K562 (cell line): ENCODE measurements at regions not wholly inside any gene's neighbourhood (a gene's known extent, or its start where the extent isn't known, plus 50 kb on each side); places are given as distances from the start of the nearest gene placed in this dataset.

Experiments used
- ATAC-seq: fragments of 200-7000 bp; cut with Tn5 transposase; 3 replicates; pipeline ENCODE4 v1.9.1; 2020; ENCODE audit warnings: moderate library complexity
- BruUV-seq: library from RNA; stranded (reverse); fragments of 400-500 nt; replicated peaks from 2 replicates; lab custom pipeline; 2021; lab: Mats Ljungman, UMichigan
- CTCF ChIA-PET: fragments of 300-600 bp; formaldehyde crosslinking; extraction: SDS; loops from one replicate; lab custom pipeline; 2021; ENCODE audit warnings: low intra/inter-chr PET ratio; lab: Yijun Ruan, JAX
- POLR2A ChIA-PET: fragments of 300-600, 350-650 bp; sonication (Branson Sonifier 250); formaldehyde crosslinking; extraction: SDS; loops from one replicate; lab custom pipeline; 2021; ENCODE audit warnings: antibody characterized with exemption, inconsistent platforms; lab: Yijun Ruan, JAX
- DNase-seq, 4 experiments: peaks; one replicate each; pipeline versions ENCODE4 v3.0.0 to v3.0.0-alpha.2; 2011 to 2018; ENCODE audit warnings: low spot score in 3 of 4, mixed read lengths in 3 of 4; ENCODE audit errors: extremely low read depth in 1 of 4
- FAIRE-seq: peaks from 2 replicates; lab custom pipeline; 2011; peaks lifted over from hg19 to GRCh38; lab: Jason Lieb, UNC
- H2AFZ ChIP-seq: 2 replicates; pipeline ENCODE4 v1.6.0; 2011; ENCODE audit warnings: low read depth, low read length, control low read depth, inconsistent platforms
- H3K27ac ChIP-seq: fragments of 200-600 bp; 3 replicates; pipeline ENCODE4 v1.8.0; 2011; ENCODE audit warnings: low read depth, mild to moderate bottlenecking, control low read depth, inconsistent platforms, low read length, moderate library complexity, mixed read lengths; ENCODE audit errors: extremely low read depth
- H3K27me3 ChIP-seq, 2 experiments: fragments of 300-600 bp in 1 of 2; 2 replicates in 1 of 2; 3 replicates in 1 of 2; pipeline versions ENCODE4 v1.6.0 to v1.8.0; 2011; ENCODE audit warnings: inconsistent platforms in 2 of 2, low read length in 2 of 2, mild to moderate bottlenecking in 1 of 2, mixed read lengths in 1 of 2, moderate library complexity in 1 of 2; ENCODE audit not compliant: control insufficient read depth in 2 of 2, insufficient read depth in 2 of 2
- H3K36me3 ChIP-seq: fragments of 300-600 bp; 3 replicates; pipeline ENCODE4 v1.8.0; 2011; ENCODE audit warnings: mild to moderate bottlenecking, low read length, inconsistent platforms; ENCODE audit not compliant: control insufficient read depth, insufficient read depth
- H3K4me1 ChIP-seq, 2 experiments: fragments of 200-600 bp in 1 of 2; replicated peaks in 1 of 2; 2 replicates in 1 of 2; 3 replicates in 1 of 2; pipeline versions ENCODE4 v1.5.1 to v1.8.0; 2011; ENCODE audit warnings: inconsistent platforms in 2 of 2, low read length in 2 of 2, mild to moderate bottlenecking in 1 of 2, mixed read lengths in 1 of 2, moderate library complexity in 1 of 2; ENCODE audit not compliant: control insufficient read depth in 2 of 2, insufficient read depth in 2 of 2
- H3K4me2 ChIP-seq: 2 replicates; pipeline ENCODE4 v1.6.1; 2011; ENCODE audit warnings: low read length, control low read depth, inconsistent platforms, mixed read lengths; ENCODE audit not compliant: insufficient read depth
- H3K4me3 ChIP-seq: fragments of 200-600 bp; sonication (generic), shearing (Covaris generic); 2 replicates; pipeline ENCODE4 v1.5.1; 2016; ENCODE audit warnings: control low read depth, inconsistent platforms
- H3K79me2 ChIP-seq: fragments of 200-600 bp; 3 replicates; pipeline ENCODE4 v1.8.0; 2011; ENCODE audit warnings: low read length, inconsistent platforms; ENCODE audit not compliant: control insufficient read depth, insufficient read depth
- H3K9ac ChIP-seq, 2 experiments: 2 replicates each; pipeline versions ENCODE4 v1.6.0 to v1.6.1; 2011; ENCODE audit warnings: low read depth in 2 of 2, low read length in 2 of 2, control low read depth in 1 of 2, inconsistent platforms in 1 of 2, mild to moderate bottlenecking in 1 of 2, mixed read lengths in 1 of 2; ENCODE audit not compliant: insufficient read depth in 1 of 2
- H3K9me1 ChIP-seq: one replicate; pipeline ENCODE4 v1.6.0; 2011; ENCODE audit warnings: inconsistent platforms, mild to moderate bottlenecking, low read length, moderate library complexity; ENCODE audit not compliant: control insufficient read depth, insufficient read depth
- H3K9me3 ChIP-seq: replicated peaks from 2 replicates; pipeline ENCODE4 v1.5.1; 2011; ENCODE audit warnings: low read depth, low read length, inconsistent platforms; ENCODE audit not compliant: control insufficient read depth, insufficient read depth
- H4K20me1 ChIP-seq: replicated peaks from 2 replicates; pipeline ENCODE4 v1.6.1; 2011; ENCODE audit warnings: low read length, inconsistent platforms, mixed read lengths; ENCODE audit not compliant: control insufficient read depth, insufficient read depth
- BRD4 ChIP-seq: fragments of 200-600 bp; sonication (generic); IDR thresholded peaks from 2 replicates; pipeline ENCODE4 v1.6.1; 2017; ENCODE audit warnings: inconsistent platforms
- C11orf30 ChIP-seq: fragments of 450-650 bp; IDR thresholded peaks from 2 replicates; pipeline ENCODE4 v1.6.1; 2016; ENCODE audit warnings: low read depth, mild to moderate bottlenecking
- CCNT2 ChIP-seq: IDR thresholded peaks from 2 replicates; pipeline ENCODE4 v1.6.1; 2011; ENCODE audit warnings: borderline replicate concordance, low read depth, mild to moderate bottlenecking, moderate library complexity, mixed read lengths, low read length; ENCODE audit not compliant: insufficient read length; ENCODE audit errors: extremely low read depth
- ETV1 ChIP-seq: fragments of 450-650 bp; conservative IDR thresholded peaks from 2 replicates; pipeline ENCODE4 v1.6.1; 2016; ENCODE audit warnings: missing genetic modification characterization, control low read depth, low read depth, missing compliant biosample characterization
- PBX2 ChIP-seq, 2 experiments: IDR thresholded peaks in 1 of 2; conservative IDR thresholded peaks in 1 of 2; 2 replicates each; pipeline ENCODE4 v1.6.1; 2016; ENCODE audit warnings: low read depth in 2 of 2, mild to moderate bottlenecking in 1 of 2, missing compliant biosample characterization in 1 of 2, missing genetic modification characterization in 1 of 2, moderate library complexity in 1 of 2
- POLR2AphosphoS2 ChIP-seq: IDR thresholded peaks from 2 replicates; pipeline ENCODE4 v1.6.1; 2012; ENCODE audit warnings: low read length, improper control_type of control experiment
- RBM14 ChIP-seq: fragments of 200-400 bp; formaldehyde crosslinking; IDR thresholded peaks from 2 replicates; pipeline ENCODE4 v1.6.1; 2018; ENCODE audit warnings: low read depth, mild to moderate bottlenecking, low read length, moderate library complexity, borderline replicate concordance; ENCODE audit not compliant: insufficient read depth
- U2AF1 ChIP-seq: fragments of 200-400 bp; formaldehyde crosslinking; optimal IDR thresholded peaks from 2 replicates; pipeline ENCODE3; 2017; ENCODE audit warnings: mild to moderate bottlenecking, low read depth, low read length, moderate library complexity
- ZNF197 ChIP-seq: fragments of 200-800 bp; sonication (Bioruptor generic); IDR thresholded peaks from 2 replicates; pipeline ENCODE4 v1.6.1; 2016; ENCODE audit warnings: low read depth, missing genetic modification characterization, missing compliant biosample characterization
- WGBS: fragments of 100-300 bp; shearing (Covaris generic); methylation state at CpG from one replicate; pipeline ENCODE4 v1.1.6; 2016; ENCODE audit warnings: low coverage, mixed read lengths; ENCODE audit not compliant: insufficient coverage; ENCODE audit errors: missing lambda C conversion rate; 5-methylcytosine and 5-hydroxymethylcytosine counted together
- in situ Hi-C: fragments of 300-500 bp; cut with MboI; formaldehyde crosslinking; loops from 4 replicates; pipeline ENCODE4 v1.15.0; 2018; ENCODE audit warnings: inconsistent platforms, mixed read lengths
- intact Hi-C: fragments of 100-400 bp; cut with micrococcal nuclease; formaldehyde crosslinking; loops from 2 replicates; pipeline ENCODE4 v1.14.2; 2022
- TF ChIP-seq, protein P1 (sequence below), 2 experiments: IDR thresholded peaks; 2 replicates each; pipeline ENCODE4 v1.6.1; 2011; ENCODE audit warnings: borderline replicate concordance in 1 of 2, control low read depth in 1 of 2, low read depth in 1 of 2, low read length in 1 of 2, mild to moderate bottlenecking in 1 of 2, mixed read lengths in 1 of 2, moderate library complexity in 1 of 2; ENCODE audit not compliant: insufficient read depth in 1 of 2, insufficient read length in 1 of 2, poor library complexity in 1 of 2, severe bottlenecking in 1 of 2; ENCODE audit errors: extremely low read depth in 1 of 2

GRCh38 chr6:54014440-54014839 is 96.8 kb upstream of the MLIP start:
- no peak for ATAC-seq
- no peaks in the 10 kb centered on the region for H3K36me3 ChIP-seq
- intact Hi-C loops: no loop called here
- no peak overlapping the region for H2AFZ ChIP-seq
- no peaks in the 10 kb centered on the region for H3K79me2 ChIP-seq
- H4K20me1 ChIP-seq: no peaks in the 10 kb centered on the region
- CTCF ChIA-PET: no interaction called here
- POLR2A ChIA-PET: no interaction called here
- no peaks in the 10 kb centered on the region for H3K4me1 ChIP-seq
- FAIRE-seq: no peak
- no peaks in the 10 kb centered on the region for H3K9me3 ChIP-seq
- H3K4me2 ChIP-seq: no peak overlapping the region
- in situ Hi-C loops: no loop called here
- DNase-seq: no peak
- no TSS peak for BruUV-seq
- TF ChIP-seq PBX2 (CRISPR knock-in tag; IDR thresholded peaks at IDR 0.05; ENCODE audit: low read depth) (no peak), PBX2 (tag; conservative IDR thresholded peaks at IDR 0.05; ENCODE audit: low read depth) (no peak), U2AF1 (no peak), POLR2AphosphoS2 (no peak), C11orf30 (no peak), ZNF197 (CRISPR knock-in tag) (no peak), ETV1 (tag) (no peak), CCNT2 (no peak), BRD4 (no peak), RBM14 (no peak)
- TF ChIP-seq, protein P1, sequence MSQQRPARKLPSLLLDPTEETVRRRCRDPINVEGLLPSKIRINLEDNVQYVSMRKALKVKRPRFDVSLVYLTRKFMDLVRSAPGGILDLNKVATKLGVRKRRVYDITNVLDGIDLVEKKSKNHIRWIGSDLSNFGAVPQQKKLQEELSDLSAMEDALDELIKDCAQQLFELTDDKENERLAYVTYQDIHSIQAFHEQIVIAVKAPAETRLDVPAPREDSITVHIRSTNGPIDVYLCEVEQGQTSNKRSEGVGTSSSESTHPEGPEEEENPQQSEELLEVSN (IDR thresholded peaks at IDR 0.05; ENCODE audit: borderline replicate concordance in 1 of 2, extremely low read depth in 1 of 2, insufficient read depth in 1 of 2, insufficient read length in 1 of 2, low read depth in 1 of 2, low read length in 1 of 2, poor library complexity in 1 of 2, severe bottlenecking in 1 of 2): no peak
- WGBS: 0% methylated on average over 8 of the region's 8 CpGs
- no peaks in the 10 kb centered on the region for H3K27me3 ChIP-seq
- H3K9me1 ChIP-seq: no peaks in the 10 kb centered on the region
- H3K9ac ChIP-seq: no peak overlapping the region
- no peak overlapping the region for H3K27ac ChIP-seq
- H3K4me3 ChIP-seq: no peak overlapping the region
